H1 (cell line): ENCODE measurements at regions not wholly inside any gene's neighbourhood (a gene's known extent, or its start where the extent isn't known, plus 50 kb on each side); places are given as distances from the start of the nearest gene placed in this dataset.

Experiments
- CHD7 ChIP-seq: fragments of 300-600 bp; sonication (generic); IDR thresholded peaks from 2 replicates; pipeline ENCODE4 v1.7.1; 2012; ENCODE audit warnings: low read length, moderate library complexity, mild to moderate bottlenecking, inconsistent platforms; ENCODE audit not compliant: insufficient replicate concordance
- CTBP2 ChIP-seq: IDR thresholded peaks from 2 replicates; pipeline ENCODE4 v1.7.0; 2011; ENCODE audit warnings: borderline replicate concordance, mild to moderate bottlenecking, moderate library complexity, mixed read lengths, low read length; ENCODE audit not compliant: insufficient read depth, insufficient read length
- POLR2A ChIP-seq, 2 experiments: IDR thresholded peaks; 1 replicate in 1 of 2; 2 replicates in 1 of 2; pipeline ENCODE4 v1.6.1; 2011; ENCODE audit warnings: low read depth in 2 of 2, low read length in 2 of 2, mild to moderate bottlenecking in 2 of 2; ENCODE audit errors: control extremely low read depth in 1 of 2
- SAP30 ChIP-seq: fragments of 300-600 bp; sonication (generic); IDR thresholded peaks from 2 replicates; pipeline ENCODE4 v1.7.1; 2012; ENCODE audit warnings: low read length, moderate library complexity, mild to moderate bottlenecking, inconsistent platforms; ENCODE audit not compliant: insufficient read depth, insufficient replicate concordance
- SRF ChIP-seq: IDR thresholded peaks from 2 replicates; pipeline ENCODE4 v1.6.1; 2011; ENCODE audit warnings: mild to moderate bottlenecking, low read depth, low read length, moderate library complexity

GRCh38 chr9:119689879-119690278 is 320.6 kb upstream of the BRINP1 start (continued):
- TF ChIP-seq CHD7 (no peak), CTBP2 (no peak), POLR2A (IDR thresholded peaks at IDR 0.05; ENCODE audit: control extremely low read depth in 1 of 2, low read depth in 2 of 2, low read length in 2 of 2) (no peak), SRF (no peak), SAP30 (no peak)
